Right lobe of liver (tissue), 6 donors: ENCODE measurements at regions not wholly inside any gene's neighbourhood (a gene's known extent, or its start where the extent isn't known, plus 50 kb on each side); places are given as distances from the start of the nearest gene placed in this dataset.

Experiments
- ATAC-seq, 4 donors: fragments of 200-7000 bp; cut with Tn5 transposase; one replicate each; pipeline ENCODE4 v1.9.1; 2020; ENCODE audit warnings: mild to moderate bottlenecking in 4 of 4, moderate library complexity in 4 of 4
- DNase-seq, 3 donors: peaks; one replicate each; pipeline ENCODE4 v3.0.0-alpha.2; 2020
- H3K27ac ChIP-seq, 3 donors: fragments of 200-600 bp; one replicate each; pipeline ENCODE4 v1.8.0; 2022
- H3K27me3 ChIP-seq, 2 donors: fragments of 200-600 bp; one replicate each; pipeline ENCODE4 v1.8.0; 2022
- H3K36me3 ChIP-seq, 4 donors: fragments of 200-600 bp; sonication (generic) in 1 of 4; one replicate each; pipeline versions ENCODE4 v1.5.1 to v1.8.0; 2017 to 2022; ENCODE audit warnings: control low read depth in 1 of 4
- H3K4me1 ChIP-seq, 4 donors: fragments of 200-600 bp; sonication (generic) in 1 of 4; one replicate each; pipeline versions ENCODE4 v1.5.1 to v1.8.0; 2017 to 2022; ENCODE audit warnings: control low read depth in 1 of 4
- H3K4me3 ChIP-seq, 3 donors: fragments of 200-600 bp; one replicate each; pipeline ENCODE4 v1.8.0; 2022
- H3K9me3 ChIP-seq, 4 donors: fragments of 200-600 bp; sonication (generic) in 1 of 4; one replicate each; pipeline versions ENCODE4 v1.5.1 to v1.8.0; 2017 to 2022; ENCODE audit warnings: control low read depth in 1 of 4
- POLR2A ChIP-seq: fragments of 450-650 bp; IDR thresholded peaks from one replicate; pipeline ENCODE4 v1.6.1; 2017; ENCODE audit warnings: antibody characterized with exemption, mild to moderate bottlenecking
- WGBS: methylation state at CpG from one replicate; pipeline ENCODE4 v1.1.6; 2018; ENCODE audit warnings: low coverage, low lambda C conversion rate; ENCODE audit not compliant: insufficient coverage; ENCODE audit errors: missing lambda C conversion rate; 5-methylcytosine and 5-hydroxymethylcytosine counted together
- intact Hi-C, 2 donors: fragments of 100-400 bp; cut with DNase I; formaldehyde crosslinking; loops; one replicate each; pipeline versions ENCODE4 v1.11.2 to v1.14.1; 2022
- TF ChIP-seq, protein P1 (sequence below), 4 donors: fragments of 200-600 bp in 3 of 4; fragments of 450-650 bp in 1 of 4; IDR thresholded peaks; one replicate each; pipeline versions ENCODE4 v1.5.1 to v1.8.0; 2016 to 2022; ENCODE audit warnings: antibody characterized with exemption in 4 of 4, mild to moderate bottlenecking in 2 of 4
- donor health status: DM: no; HTN: yes; CAD: no.
- donor health status: DM: no; HTN: no; CAD: no.
- donor health status: DM: no; HTN: no; CAD: no.
- donor health status: DM: no; HTN: yes; CAD: no.
- donor health status: DM: no; HTN: yes; CAD: no.

DNA sequence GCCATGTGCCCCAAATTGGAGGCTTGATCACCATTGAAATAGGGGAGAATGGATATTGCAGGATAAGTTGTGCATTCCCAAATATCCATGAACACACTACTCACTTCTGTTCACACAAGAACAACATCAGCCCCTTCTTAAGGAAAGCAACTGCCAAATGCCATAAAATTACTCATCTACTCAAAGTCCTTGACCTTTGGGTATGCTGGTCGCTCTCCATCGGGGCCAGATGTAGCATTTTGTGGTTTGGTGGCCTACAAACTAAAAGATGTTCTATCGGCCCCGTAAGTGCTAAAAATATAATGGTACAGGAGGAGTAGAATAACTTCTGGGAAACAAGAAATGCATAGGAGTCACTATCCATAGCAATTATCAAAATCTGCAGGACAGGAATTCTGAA lies 362.6 kb downstream of the AEBP2 start:
- Histone ChIP-seq H3K4me3 (no peak overlapping the region), H3K9me3 (no peaks in the 10 kb centered on the region), H3K36me3 (no peaks in the 10 kb centered on the region), H3K27me3 (no peaks in the 10 kb centered on the region), H3K4me1 (no peaks in the 10 kb centered on the region), H3K27ac (no peak overlapping the region)
- TF ChIP-seq, protein P1, sequence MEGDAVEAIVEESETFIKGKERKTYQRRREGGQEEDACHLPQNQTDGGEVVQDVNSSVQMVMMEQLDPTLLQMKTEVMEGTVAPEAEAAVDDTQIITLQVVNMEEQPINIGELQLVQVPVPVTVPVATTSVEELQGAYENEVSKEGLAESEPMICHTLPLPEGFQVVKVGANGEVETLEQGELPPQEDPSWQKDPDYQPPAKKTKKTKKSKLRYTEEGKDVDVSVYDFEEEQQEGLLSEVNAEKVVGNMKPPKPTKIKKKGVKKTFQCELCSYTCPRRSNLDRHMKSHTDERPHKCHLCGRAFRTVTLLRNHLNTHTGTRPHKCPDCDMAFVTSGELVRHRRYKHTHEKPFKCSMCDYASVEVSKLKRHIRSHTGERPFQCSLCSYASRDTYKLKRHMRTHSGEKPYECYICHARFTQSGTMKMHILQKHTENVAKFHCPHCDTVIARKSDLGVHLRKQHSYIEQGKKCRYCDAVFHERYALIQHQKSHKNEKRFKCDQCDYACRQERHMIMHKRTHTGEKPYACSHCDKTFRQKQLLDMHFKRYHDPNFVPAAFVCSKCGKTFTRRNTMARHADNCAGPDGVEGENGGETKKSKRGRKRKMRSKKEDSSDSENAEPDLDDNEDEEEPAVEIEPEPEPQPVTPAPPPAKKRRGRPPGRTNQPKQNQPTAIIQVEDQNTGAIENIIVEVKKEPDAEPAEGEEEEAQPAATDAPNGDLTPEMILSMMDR (IDR thresholded peaks at IDR 0.05), result no peak
- TF ChIP-seq POLR2A, result no peak
- intact Hi-C loops, result no loop called here
- DNase-seq, result no peak
- no peak for ATAC-seq
- WGBS, result 81% methylated on average over 4 of the region's 4 CpGs

DNA sequence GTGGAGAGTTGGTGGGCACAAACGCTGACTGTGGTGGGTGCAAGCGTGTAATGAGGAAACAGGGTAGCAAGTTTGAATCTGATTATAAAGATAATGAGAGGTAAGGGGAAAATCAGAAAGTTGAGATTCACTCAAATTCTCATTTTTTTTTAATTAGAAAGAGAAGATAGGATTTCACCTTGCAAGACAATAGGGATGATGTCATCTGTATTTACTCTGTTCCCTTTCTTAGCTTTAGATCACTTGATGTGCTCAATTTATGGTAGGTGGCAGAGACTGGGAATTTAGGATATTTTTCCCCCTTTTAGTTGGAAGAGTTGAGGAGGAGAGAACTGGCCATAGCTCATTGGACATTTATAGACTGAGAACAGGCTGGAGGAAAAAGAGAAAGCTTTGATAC lies 363.6 kb downstream of the AEBP2 start:
- WGBS, result 84% methylated on average over 2 of the region's 2 CpGs
- no peak for TF ChIP-seq POLR2A
- TF ChIP-seq, protein P1 (IDR thresholded peaks at IDR 0.05), result no peak
- H3K4me3 ChIP-seq, result no peak overlapping the region
- no peak for DNase-seq
- H3K27ac ChIP-seq, result no peak overlapping the region
- no peaks in the 10 kb centered on the region for H3K36me3 ChIP-seq
- H3K27me3 ChIP-seq, result no peaks in the 10 kb centered on the region
- intact Hi-C loops, result no loop called here
- ATAC-seq, result no peak
- no peaks in the 10 kb centered on the region for H3K9me3 ChIP-seq
- H3K4me1 ChIP-seq, result no peaks in the 10 kb centered on the region

DNA sequence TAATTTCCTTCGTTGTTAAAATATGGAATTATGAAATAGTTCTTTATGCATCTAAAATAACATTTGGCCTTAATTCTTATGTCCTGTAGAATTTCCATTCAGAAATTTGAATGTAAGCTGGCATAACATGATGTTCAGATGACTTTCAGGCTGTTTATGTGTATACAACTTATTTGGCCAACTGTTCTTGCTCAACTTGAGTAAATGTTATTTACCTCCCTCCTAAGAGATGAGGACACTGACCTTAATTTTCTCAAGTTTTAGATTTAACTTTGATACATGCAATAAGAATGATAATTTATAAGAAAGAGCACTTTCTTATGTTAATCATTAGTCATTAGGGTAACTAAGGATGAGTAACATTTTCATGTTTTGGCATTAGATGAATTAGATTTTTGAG lies 365.4 kb downstream of the AEBP2 start:
- no peaks in the 10 kb centered on the region for H3K4me1 ChIP-seq
- H3K36me3 ChIP-seq, result no peaks in the 10 kb centered on the region
- H3K27ac ChIP-seq, result no peak overlapping the region
- peak in 3 of 4 donors; percentile 41 to 63 (median 48) for ATAC-seq
- WGBS, result 53% methylated on average over 1 of the region's 1 CpG
- no peaks in the 10 kb centered on the region for H3K9me3 ChIP-seq
- DNase-seq, result no peak
- no peak overlapping the region for H3K4me3 ChIP-seq
- H3K27me3 ChIP-seq, result no peaks in the 10 kb centered on the region
- TF ChIP-seq, protein P1 (IDR thresholded peaks at IDR 0.05), result no peak
- TF ChIP-seq POLR2A, result no peak
- intact Hi-C loops, result no loop called here

DNA sequence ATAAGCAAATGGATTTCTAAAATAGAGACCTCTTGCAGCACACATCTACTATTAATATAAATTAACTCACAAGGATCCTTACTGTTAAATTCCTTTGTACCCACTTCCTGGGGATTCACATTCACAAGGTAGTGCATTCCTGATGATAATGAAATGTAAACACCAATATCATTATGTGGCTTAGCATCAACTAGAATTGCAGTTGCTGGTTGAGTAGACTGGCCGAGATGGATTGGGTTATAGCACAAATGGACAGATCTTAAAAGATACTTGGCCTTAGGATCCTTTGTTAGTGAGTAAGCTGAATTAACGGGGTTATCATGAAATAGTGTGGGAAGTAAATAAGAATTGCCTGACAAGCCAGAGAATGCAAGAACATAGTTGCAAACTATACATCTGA lies 369.1 kb downstream of the AEBP2 start:
- Histone ChIP-seq H3K9me3 (no peaks in the 10 kb centered on the region), H3K4me3 (no peak overlapping the region), H3K27ac (no peak overlapping the region), H3K27me3 (no peaks in the 10 kb centered on the region), H3K4me1 (no peaks in the 10 kb centered on the region), H3K36me3 (no peaks in the 10 kb centered on the region)
- ATAC-seq (no peak), DNase-seq (no peak)
- TF ChIP-seq POLR2A, result no peak
- TF ChIP-seq, protein P1 (IDR thresholded peaks at IDR 0.05), result no peak
- WGBS, result 74% methylated on average over 2 of the region's 2 CpGs
- intact Hi-C loops, result no loop called here

DNA sequence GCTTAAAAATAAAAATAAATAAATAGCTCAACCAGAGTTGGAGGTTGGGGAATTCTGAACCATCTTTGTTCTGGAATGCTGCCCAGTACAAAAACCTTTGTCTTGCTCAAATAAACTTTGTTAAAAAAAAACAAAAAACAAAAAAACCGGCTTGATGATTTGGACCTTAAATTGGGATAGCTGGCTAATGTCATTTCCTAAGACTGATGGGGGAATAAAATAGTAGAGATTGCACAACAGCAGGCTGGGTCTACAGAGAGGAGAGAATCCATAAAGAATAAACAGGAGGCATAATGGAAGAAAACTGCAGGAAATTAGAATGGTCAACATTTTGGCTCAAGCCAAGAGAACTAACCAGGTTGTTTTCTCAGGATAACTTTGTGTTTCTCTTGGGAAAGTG lies 370.9 kb downstream of the AEBP2 start:
- intact Hi-C loops, result no loop called here

More for the DNA sequence above, 370.9 kb downstream of the AEBP2 start:
- peak in 1 of 4 donors; percentile 28 for ATAC-seq
- no peaks in the 10 kb centered on the region for H3K27me3 ChIP-seq
- no peaks in the 10 kb centered on the region for H3K4me1 ChIP-seq
- 21% methylated on average over 1 of the region's 1 CpG for WGBS
- H3K36me3 ChIP-seq, result no peaks in the 10 kb centered on the region
- no peak overlapping the region for H3K4me3 ChIP-seq
- no peaks in the 10 kb centered on the region for H3K9me3 ChIP-seq
- TF ChIP-seq POLR2A, result no peak
- TF ChIP-seq, protein P1 (IDR thresholded peaks at IDR 0.05), result no peak
- DNase-seq, result no peak
- no peak overlapping the region for H3K27ac ChIP-seq
